ENCODE measurements at regions not wholly inside any gene's neighbourhood (a gene's known extent, or its start where the extent isn't known, plus 50 kb on each side); places are given as distances from the start of the nearest gene placed in this dataset. TPM values are rescaled to one million over a fixed set of nuclear protein-coding genes. Genes with fewer than 3 reads are reported as not detected.

Small RNA genes lying in the stretch of these regions (small RNA-seq; reads per million reads assigned to genes)
- gene RNU6-266P (ENCODE audit: low replicate concordance), result not detected
